ENCODE measurements at regions not wholly inside any gene's neighbourhood (a gene's known extent, or its start where the extent isn't known, plus 50 kb on each side); places are given as distances from the start of the nearest gene placed in this dataset.

- TF ChIP-seq REST (IDR thresholded peaks at IDR 0.05; ENCODE audit: low read depth), result no peak
Measured at GRCh38 chr9:126028746-126029145, 281.6 kb downstream of the PBX3 start (continued).

- H3K36me3 ChIP-seq (ENCODE audit: control insufficient read depth in 1 of 2, insufficient read depth in 2 of 2, low read length in 2 of 2), result no peaks in the 10 kb centered on the region
- no peaks in the 10 kb centered on the region for H3K79me2 ChIP-seq (ENCODE audit: insufficient read depth, low read length)
- H4K20me1 ChIP-seq (ENCODE audit: insufficient read depth), result no peaks in the 10 kb centered on the region
- RAD21 ChIA-PET (ENCODE audit: low non-redundant PET in 1 of 2, low total read pairs in 2 of 2, uncharacterized antibody in 2 of 2, unreplicated experiment in 2 of 2), result no interaction called here
- no peak overlapping the region for H3K9ac ChIP-seq (ENCODE audit: low read length)
- no peak overlapping the region for H3K4me2 ChIP-seq (ENCODE audit: low read length)
- H3K4me3 ChIP-seq (replicated peaks in 1 of 2; ENCODE audit: low read depth in 1 of 2, low read length in 2 of 2), result no peak overlapping the region
- no TSS peak for BruUV-seq (replicated peaks)
- intact Hi-C loops (cut with micrococcal nuclease), result no loop called here
- POLR2A ChIA-PET, result no interaction called here
- CTCF ChIA-PET, result no interaction called here
- H3K9me2 ChIP-seq (ENCODE audit: insufficient read depth), result no peaks in the 10 kb centered on the region
- no peak overlapping the region for H2AFZ ChIP-seq (ENCODE audit: low read depth, low read length, poor library complexity, severe bottlenecking)
- no peak for TF ChIP-seq ZFX (IDR thresholded peaks at IDR 0.05)
- no peak for TF ChIP-seq EZH2phosphoT487 (IDR thresholded peaks at IDR 0.05; ENCODE audit: borderline replicate concordance)
- TF ChIP-seq ATF3 (IDR thresholded peaks at IDR 0.05), result no peak
- TF ChIP-seq CEBPB (IDR thresholded peaks at IDR 0.05; ENCODE audit: low read depth), result no peak
- TF ChIP-seq EZH2 (IDR thresholded peaks at IDR 0.05), result no peak
- no peak overlapping the region for H3K27ac ChIP-seq (ENCODE audit: low read depth, low read length)
- ATAC-seq (no peak), DNase-seq (ENCODE audit: low read depth, low spot score) (no peak)
- H3K4me1 ChIP-seq (ENCODE audit: control insufficient read depth in 1 of 2, insufficient read depth in 2 of 2, low read length in 2 of 2), result no peaks in the 10 kb centered on the region
- no peaks in the 10 kb centered on the region for H3K27me3 ChIP-seq (ENCODE audit: insufficient read depth, low read length)
- no peaks in the 10 kb centered on the region for H3K9me3 ChIP-seq (ENCODE audit: control insufficient read depth in 1 of 2, insufficient read depth in 1 of 2, low read depth in 1 of 2, low read length in 2 of 2)
Measured at GRCh38 chr9:126030716-126031115, 283.5 kb downstream of the PBX3 start.

Data from HCT116 (cell line).